ENCODE measurements at regions not wholly inside any gene's neighbourhood (a gene's known extent, or its start where the extent isn't known, plus 50 kb on each side); places are given as distances from the start of the nearest gene placed in this dataset.

GRCh38 chr1:221556435-221556834 is 185.5 kb downstream of the DUSP10 start:
- Histone ChIP-seq H3K9me3 (ENCODE audit: control insufficient read depth, low read depth, low read length) (no peaks in the 10 kb centered on the region), H3K79me2 (ENCODE audit: control insufficient read depth, insufficient read depth, low read length) (no peaks in the 10 kb centered on the region), H3K4me1 (ENCODE audit: control insufficient read depth, extremely low read depth, insufficient read depth, low read length) (no peaks in the 10 kb centered on the region), H3K9ac (ENCODE audit: control insufficient read depth, extremely low read depth, insufficient read depth, low read length) (no peak overlapping the region), H3K36me3 (ENCODE audit: control insufficient read depth in 2 of 2, extremely low read depth in 1 of 2, insufficient read depth in 2 of 2, low read length in 2 of 2) (no peaks in the 10 kb centered on the region), H3K9me1 (ENCODE audit: control insufficient read depth, extremely low read depth, insufficient read depth, low read length) (no peaks in the 10 kb centered on the region), H3K27ac (ENCODE audit: control insufficient read depth, insufficient read depth, low read length) (no peak overlapping the region), H3K27me3 (ENCODE audit: control insufficient read depth, extremely low read depth, insufficient read depth, low read length) (no peaks in the 10 kb centered on the region), H2AFZ (ENCODE audit: control insufficient read depth, low read length) (no peak overlapping the region), H4K20me1 (ENCODE audit: control insufficient read depth, extremely low read depth, insufficient read depth, low read length) (no peaks in the 10 kb centered on the region), H3K4me3 (ENCODE audit: control insufficient read depth in 2 of 3, extremely low read depth in 1 of 3, insufficient read depth in 2 of 3, low read depth in 1 of 3, low read length in 3 of 3) (no peak overlapping the region), H3K4me2 (ENCODE audit: control insufficient read depth, extremely low read depth, insufficient read depth, low read depth, low read length) (no peak overlapping the region)
- TF ChIP-seq CTCF (optimal IDR thresholded peaks at IDR 0.05 in 1 of 3, IDR thresholded peaks at IDR 0.05 in 1 of 3, conservative IDR thresholded peaks at IDR 0.05 in 1 of 3; ENCODE audit: extremely low read depth in 1 of 3, insufficient read depth in 2 of 3, low read length in 3 of 3) (no peak), EZH2 (IDR thresholded peaks at IDR 0.05; ENCODE audit: low read length) (no peak)
- DNase-seq (ENCODE audit: low read depth, low spot score) (no peak), FAIRE-seq (no peak)
- dilution Hi-C loops (cut with MboI; ENCODE audit: extremely low pct_ligation_motif_present, low sequenced_read_pairs): no loop called here

- Histone ChIP-seq H3K4me3 (ENCODE audit: control insufficient read depth in 2 of 3, extremely low read depth in 1 of 3, insufficient read depth in 2 of 3, low read depth in 1 of 3, low read length in 3 of 3) (no peak overlapping the region), H4K20me1 (ENCODE audit: control insufficient read depth, extremely low read depth, insufficient read depth, low read length) (no peaks in the 10 kb centered on the region), H3K36me3 (ENCODE audit: control insufficient read depth in 2 of 2, extremely low read depth in 1 of 2, insufficient read depth in 2 of 2, low read length in 2 of 2) (no peaks in the 10 kb centered on the region), H3K9ac (ENCODE audit: control insufficient read depth, extremely low read depth, insufficient read depth, low read length) (no peak overlapping the region), H3K4me1 (ENCODE audit: control insufficient read depth, extremely low read depth, insufficient read depth, low read length) (no peaks in the 10 kb centered on the region), H3K9me1 (ENCODE audit: control insufficient read depth, extremely low read depth, insufficient read depth, low read length) (no peaks in the 10 kb centered on the region), H3K4me2 (ENCODE audit: control insufficient read depth, extremely low read depth, insufficient read depth, low read depth, low read length) (no peak overlapping the region), H2AFZ (ENCODE audit: control insufficient read depth, low read length) (no peak overlapping the region), H3K9me3 (ENCODE audit: control insufficient read depth, low read depth, low read length) (no peaks in the 10 kb centered on the region), H3K79me2 (ENCODE audit: control insufficient read depth, insufficient read depth, low read length) (no peaks in the 10 kb centered on the region), H3K27ac (ENCODE audit: control insufficient read depth, insufficient read depth, low read length) (no peak overlapping the region), H3K27me3 (ENCODE audit: control insufficient read depth, extremely low read depth, insufficient read depth, low read length) (no peaks in the 10 kb centered on the region)
- FAIRE-seq (no peak), DNase-seq (ENCODE audit: low read depth, low spot score) (no peak)
- dilution Hi-C loops (cut with MboI; ENCODE audit: extremely low pct_ligation_motif_present, low sequenced_read_pairs): no loop called here
- TF ChIP-seq CTCF (optimal IDR thresholded peaks at IDR 0.05 in 1 of 3, IDR thresholded peaks at IDR 0.05 in 1 of 3, conservative IDR thresholded peaks at IDR 0.05 in 1 of 3; ENCODE audit: extremely low read depth in 1 of 3, insufficient read depth in 2 of 3, low read length in 3 of 3) (no peak), EZH2 (IDR thresholded peaks at IDR 0.05; ENCODE audit: low read length) (no peak)
Measured at GRCh38 chr1:221557013-221557412, 184.9 kb downstream of the DUSP10 start.
